GM18907 (cell line): ENCODE measurements at regions not wholly inside any gene's neighbourhood (a gene's known extent, or its start where the extent isn't known, plus 50 kb on each side); places are given as distances from the start of the nearest gene placed in this dataset.

Experiments
- ATAC-seq: cut with Tn5 transposase; IDR thresholded peaks from one replicate; pipeline ENCODE4 v1.9.1; 2021; ENCODE audit warnings: mild to moderate bottlenecking, moderate library complexity; ENCODE audit not compliant: unreplicated experiment

GRCh38 chr11:116199182-116199581, 573.6 kb downstream of the BUD13 start:
- no peak for ATAC-seq

- no peak for ATAC-seq
Measured at GRCh38 chr11:116194156-116194904, 578.5 kb downstream of the BUD13 start.

GRCh38 chr11:116193321-116194131, 579.3 kb downstream of the BUD13 start:
- no peak for ATAC-seq

GRCh38 chr11:116192509-116193210, 580.1 kb downstream of the BUD13 start:
- ATAC-seq: no peak

- no peak for ATAC-seq
Measured at GRCh38 chr11:116190861-116191260, 581.9 kb downstream of the BUD13 start.

GRCh38 chr11:116189408-116190170, 583.2 kb downstream of the BUD13 start:
- no peak for ATAC-seq

- ATAC-seq: no peak
Measured at GRCh38 chr11:116188350-116188749, 584.4 kb downstream of the BUD13 start.

- ATAC-seq: no peak
Measured at GRCh38 chr11:116187026-116187425, 585.8 kb downstream of the BUD13 start.

- no peak for ATAC-seq
Measured at GRCh38 chr11:116185551-116185950, 587.2 kb downstream of the BUD13 start.

- ATAC-seq: no peak
Measured at GRCh38 chr11:116184763-116185162, 588.0 kb downstream of the BUD13 start.

- ATAC-seq: no peak
Measured at GRCh38 chr11:116182356-116182966, 590.3 kb downstream of the BUD13 start.

GRCh38 chr11:116180806-116181600, 591.8 kb downstream of the BUD13 start:
- ATAC-seq: no peak

- ATAC-seq: no peak
Measured at GRCh38 chr11:116179401-116179800, 593.4 kb downstream of the BUD13 start.

GRCh38 chr11:116177521-116178210, 595.1 kb downstream of the BUD13 start:
- ATAC-seq: no peak

- ATAC-seq: no peak
Measured at GRCh38 chr11:116176484-116177005, 596.2 kb downstream of the BUD13 start.

- no peak for ATAC-seq
Measured at GRCh38 chr11:116175707-116176106, 597.1 kb downstream of the BUD13 start.

GRCh38 chr11:116173941-116174911, 598.6 kb downstream of the BUD13 start:
- ATAC-seq: no peak

- ATAC-seq: no peak
Measured at GRCh38 chr11:116173506-116173905, 599.3 kb downstream of the BUD13 start.
